GM21619 (cell line): ENCODE measurements at regions not wholly inside any gene's neighbourhood (a gene's known extent, or its start where the extent isn't known, plus 50 kb on each side); places are given as distances from the start of the nearest gene placed in this dataset.

ENCODE experiments used
- ATAC-seq: cut with Tn5 transposase; IDR thresholded peaks from one replicate; pipeline ENCODE4 v1.9.1; 2021; ENCODE audit not compliant: unreplicated experiment

- no peak for ATAC-seq
Observed at GRCh38 chr5:50963971-50964745, 297.7 kb downstream of the PARP8 start.

DNA sequence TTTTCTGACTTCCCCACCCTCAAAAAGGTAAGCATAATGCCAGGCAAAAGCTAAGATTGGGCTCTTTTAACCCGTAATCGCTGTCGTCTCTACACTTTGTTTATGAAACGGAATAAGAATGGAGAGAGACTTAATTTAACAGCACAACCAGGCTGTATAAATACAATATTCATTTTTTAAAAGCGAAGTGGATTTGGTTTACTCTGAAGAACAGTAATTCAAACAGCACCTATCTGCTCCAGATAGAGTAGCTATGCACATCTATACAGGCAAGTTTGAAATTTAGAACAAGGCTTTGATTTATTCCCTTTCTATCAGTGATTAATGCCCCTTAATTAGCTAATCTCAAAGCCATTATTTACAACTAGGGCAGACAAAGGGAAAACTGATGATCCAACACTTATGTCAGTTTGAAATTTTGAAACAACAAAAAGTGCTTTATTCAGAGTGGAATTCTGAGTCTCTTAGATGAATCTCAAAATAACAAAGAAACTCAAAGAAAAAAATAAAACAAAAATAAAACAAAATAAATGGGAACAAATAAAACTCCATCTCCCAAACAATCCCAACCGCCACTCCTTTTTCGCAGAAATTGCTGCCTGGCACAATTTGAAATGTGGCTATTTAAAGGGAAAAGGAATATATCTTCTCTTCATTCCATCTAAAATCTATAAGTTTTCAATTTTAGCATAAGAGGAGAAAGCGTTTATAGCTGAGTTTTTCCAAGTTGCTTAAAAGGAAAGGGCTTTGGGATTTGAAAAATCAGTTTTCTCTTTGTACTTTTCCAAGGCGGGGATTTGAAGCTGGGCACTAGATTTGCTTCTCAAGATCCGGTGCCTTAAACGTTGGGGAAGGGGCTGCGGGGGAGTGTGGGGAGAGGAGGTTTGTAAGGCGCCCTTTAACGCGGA, 298.6 kb downstream of the PARP8 start:
- no peak for ATAC-seq

DNA sequence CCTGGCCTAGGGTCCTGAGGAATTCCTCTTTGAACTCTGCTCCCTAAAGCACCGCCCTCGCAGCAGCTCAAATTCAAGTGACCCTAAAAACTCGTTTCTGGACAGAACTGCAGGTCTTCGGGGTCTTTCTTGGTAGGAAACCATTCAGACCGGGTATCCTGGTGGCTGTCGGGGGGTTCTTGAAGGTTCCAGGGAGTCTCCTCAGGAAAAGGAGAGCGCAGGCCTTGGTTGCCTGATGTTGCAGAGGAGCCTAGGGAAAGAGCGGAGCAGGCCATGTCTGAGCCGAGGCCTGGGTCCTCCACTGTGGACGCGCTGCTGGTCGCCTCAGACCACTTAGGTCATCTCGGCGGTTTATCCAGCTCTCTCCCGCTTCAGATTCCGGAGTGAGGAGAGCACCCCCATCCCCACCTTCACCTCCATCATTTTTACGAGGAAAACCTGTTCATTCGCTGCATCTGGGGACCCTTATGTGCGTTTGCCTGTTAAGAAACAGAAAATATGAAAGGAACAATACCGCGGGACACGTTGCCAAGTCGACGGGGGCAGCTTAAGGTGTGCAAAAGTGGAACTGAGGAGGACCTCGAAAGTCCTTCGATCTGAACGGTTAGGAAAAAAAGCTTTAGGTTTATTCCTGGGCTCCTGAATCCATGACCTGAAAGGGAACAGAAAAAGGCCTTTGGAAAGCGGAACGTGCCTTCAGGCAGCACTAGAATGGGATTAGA, 299.4 kb downstream of the PARP8 start:
- ATAC-seq, result no peak

- ATAC-seq, result no peak
Observed at GRCh38 chr5:50967009-50967562, 300.6 kb downstream of the PARP8 start.

- no peak for ATAC-seq
Observed at GRCh38 chr5:50967563-50968355, 301.3 kb downstream of the PARP8 start.

GRCh38 chr5:50968356-50969149, 302.1 kb downstream of the PARP8 start:
- no peak for ATAC-seq

- no peak for ATAC-seq
Observed at GRCh38 chr5:50969151-50970031, 303.0 kb downstream of the PARP8 start.

DNA sequence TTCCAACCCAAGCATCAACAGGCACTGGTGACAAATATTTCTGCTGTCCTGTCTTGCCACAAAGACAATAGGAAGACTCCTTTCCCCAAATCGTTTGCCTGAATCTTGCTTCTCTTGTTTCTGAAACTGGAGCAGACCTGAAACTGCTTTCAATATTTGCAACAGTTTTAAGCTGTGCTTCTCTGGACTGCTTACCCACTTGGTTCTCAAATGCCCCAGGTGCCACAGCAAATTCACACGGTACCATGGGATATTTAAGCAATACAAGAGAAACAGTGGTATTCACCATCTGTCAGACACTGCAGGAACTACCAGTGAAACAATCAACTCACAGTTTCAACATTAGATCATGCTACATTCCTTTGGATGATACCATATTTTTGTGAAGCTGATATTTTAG, 309.4 kb downstream of the PARP8 start:
- ATAC-seq, result no peak

DNA sequence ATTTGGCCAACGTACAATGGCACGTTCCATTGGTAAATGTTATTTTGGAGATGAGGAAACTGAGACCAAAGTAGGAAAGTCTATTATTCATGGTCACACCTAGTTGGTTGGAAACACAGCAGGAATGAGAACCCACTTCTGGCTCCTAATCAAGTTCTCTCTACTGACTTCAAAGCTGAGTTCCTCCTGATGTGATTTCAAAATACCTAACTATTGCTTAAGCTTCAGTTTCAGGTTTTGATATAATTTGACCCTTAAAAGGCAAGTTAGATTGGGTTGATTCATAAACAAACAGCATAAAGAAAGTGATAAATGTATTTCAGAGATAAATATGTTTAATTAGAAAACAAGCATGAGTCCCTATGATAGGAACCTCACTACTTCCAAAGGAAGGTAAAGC, 312.5 kb downstream of the PARP8 start:
- ATAC-seq, result no peak

- no peak for ATAC-seq
Observed at GRCh38 chr5:50984640-50985039, 318.2 kb downstream of the PARP8 start.

DNA sequence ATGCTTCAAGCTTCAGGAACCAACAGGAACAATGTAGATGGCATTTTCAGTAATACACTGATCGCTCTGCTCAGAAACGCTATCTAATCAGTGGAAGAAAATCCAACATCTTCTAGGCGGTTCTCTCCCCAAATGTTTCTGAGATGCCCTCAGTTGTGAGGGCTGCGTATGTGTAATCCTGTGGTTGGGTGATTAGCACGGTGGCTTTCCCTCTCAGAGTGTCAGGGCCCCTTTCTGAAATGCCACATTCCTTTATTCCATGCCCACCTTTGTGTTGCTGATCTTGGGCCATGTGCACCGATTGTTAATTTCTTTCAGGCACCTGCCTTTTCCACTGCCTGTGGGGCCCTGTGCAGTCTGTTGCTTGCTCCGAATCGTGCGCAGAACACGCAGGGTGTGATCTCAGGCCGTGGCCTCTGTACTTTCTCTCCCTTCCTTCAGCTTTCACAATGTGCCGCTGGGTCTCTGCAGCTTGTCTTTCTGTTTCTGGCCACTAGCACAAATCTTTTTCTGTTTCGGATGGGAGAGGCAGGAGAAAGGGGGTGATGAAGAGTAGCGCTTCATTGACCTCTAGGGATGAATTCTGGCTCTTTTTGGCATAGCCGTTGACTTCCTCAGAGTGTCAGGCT, 324.0 kb downstream of the PARP8 start:
- ATAC-seq, result no peak

DNA sequence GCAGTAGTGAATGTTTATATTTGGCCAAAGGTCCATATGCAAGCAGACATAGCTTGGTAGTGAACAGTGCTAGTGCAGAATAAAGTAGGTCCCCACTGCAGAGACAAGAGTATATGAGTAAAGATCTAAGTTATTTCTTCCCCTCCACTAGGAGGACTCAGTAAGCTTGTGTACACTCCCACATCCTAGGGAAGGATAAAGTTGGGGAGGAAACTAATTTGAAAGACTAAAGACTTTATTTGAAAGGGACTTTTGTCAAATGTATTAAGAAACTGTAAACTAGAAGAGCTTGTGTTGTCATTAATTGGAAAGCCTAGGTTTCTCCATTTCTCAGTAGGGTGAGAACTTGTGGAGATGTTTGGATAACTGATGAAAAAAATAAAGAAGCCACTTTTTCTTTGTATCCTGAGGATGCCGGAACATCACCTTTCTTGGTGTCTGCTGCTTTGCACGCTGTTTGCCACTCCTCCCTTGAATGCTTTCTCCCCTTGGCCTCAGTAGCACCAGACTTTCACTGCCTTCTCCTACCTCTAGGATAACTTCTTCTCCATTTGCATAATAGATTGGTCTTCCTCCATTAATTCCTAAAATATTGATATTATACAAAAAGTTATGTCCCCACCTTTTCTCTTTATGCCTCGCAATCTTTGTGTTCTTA, 329.0 kb downstream of the PARP8 start:
- ATAC-seq, result no peak

- no peak for ATAC-seq
Observed at GRCh38 chr5:51001227-51001923, 334.9 kb downstream of the PARP8 start.

DNA sequence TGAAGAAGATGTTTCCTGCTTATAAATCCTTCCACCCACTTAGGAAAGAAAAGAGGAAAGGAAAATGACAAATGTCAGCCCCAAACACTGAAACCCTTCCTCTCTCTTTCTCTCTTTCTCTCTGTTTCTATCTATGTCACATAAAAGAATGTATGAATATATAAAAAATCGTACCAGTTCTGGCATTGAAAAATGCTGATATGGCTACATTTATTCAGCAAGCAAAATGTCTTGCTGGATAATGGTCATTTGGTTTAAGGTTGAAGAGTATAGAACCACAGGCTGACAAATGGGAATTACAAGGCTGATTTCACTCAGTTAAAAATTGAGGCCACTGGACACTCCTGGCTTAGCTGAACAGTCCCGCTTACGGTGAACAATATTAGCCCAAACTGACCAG, 335.9 kb downstream of the PARP8 start:
- no peak for ATAC-seq

DNA sequence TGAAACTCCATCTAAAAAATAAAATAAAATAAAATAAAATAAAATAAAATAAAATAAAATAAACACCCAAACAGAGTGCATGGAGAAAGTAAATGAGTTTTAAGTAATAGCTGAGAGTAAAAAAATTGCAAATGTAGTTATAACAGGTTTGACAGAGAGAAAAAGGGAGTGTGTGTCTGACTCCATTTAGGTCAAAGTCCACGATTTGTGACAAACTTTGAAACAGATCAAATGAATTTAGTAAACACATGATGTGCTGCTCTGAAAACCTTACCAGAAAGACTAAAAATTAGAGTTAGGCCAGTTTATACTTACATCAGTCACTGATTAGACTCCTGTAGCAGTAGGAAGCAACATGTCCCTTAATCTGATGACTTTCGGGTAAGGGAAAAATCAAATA, 346.6 kb downstream of the PARP8 start:
- ATAC-seq, result no peak

DNA sequence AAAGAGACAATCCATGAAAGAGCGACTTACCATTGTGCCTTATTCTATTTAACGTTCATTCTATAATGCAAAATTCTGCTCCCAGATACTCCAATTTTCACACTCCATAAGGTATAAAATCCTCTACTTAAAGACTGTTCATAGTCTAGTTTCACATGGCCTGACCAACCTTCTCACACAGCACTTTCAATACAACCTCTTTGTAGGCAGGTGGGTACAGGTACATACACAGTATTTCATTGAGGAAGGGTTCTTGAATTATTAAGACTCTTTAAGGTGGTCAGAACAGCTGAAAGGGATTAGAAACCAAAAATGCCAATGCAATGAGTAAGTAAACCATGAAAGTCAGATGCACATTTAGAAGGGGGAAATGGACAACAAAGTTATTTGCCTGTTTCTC, 352.0 kb downstream of the PARP8 start:
- ATAC-seq, result no peak

- no peak for ATAC-seq
Observed at GRCh38 chr5:51024263-51024662, 357.8 kb downstream of the PARP8 start.
